OCI-LY1 (cell line): ENCODE measurements at regions not wholly inside any gene's neighbourhood (a gene's known extent, or its start where the extent isn't known, plus 50 kb on each side); places are given as distances from the start of the nearest gene placed in this dataset.

Experiments used
- EZH2 ChIP-seq: fragments of 200-600 bp; sonication (generic), shearing (Covaris generic); IDR thresholded peaks from 2 replicates; pipeline ENCODE4 v1.8.0; 2017; ENCODE audit warnings: borderline replicate concordance, mixed run types, mild to moderate bottlenecking, antibody characterized with exemption, low read length, moderate library complexity, mixed read lengths
- TF ChIP-seq, protein P1 (sequence below): fragments of 200-600 bp; sonication (generic), shearing (Covaris generic); IDR thresholded peaks from 2 replicates; pipeline ENCODE4 v1.5.1; 2017; ENCODE audit warnings: mild to moderate bottlenecking, antibody characterized with exemption, low read length, moderate library complexity, mixed read lengths

DNA sequence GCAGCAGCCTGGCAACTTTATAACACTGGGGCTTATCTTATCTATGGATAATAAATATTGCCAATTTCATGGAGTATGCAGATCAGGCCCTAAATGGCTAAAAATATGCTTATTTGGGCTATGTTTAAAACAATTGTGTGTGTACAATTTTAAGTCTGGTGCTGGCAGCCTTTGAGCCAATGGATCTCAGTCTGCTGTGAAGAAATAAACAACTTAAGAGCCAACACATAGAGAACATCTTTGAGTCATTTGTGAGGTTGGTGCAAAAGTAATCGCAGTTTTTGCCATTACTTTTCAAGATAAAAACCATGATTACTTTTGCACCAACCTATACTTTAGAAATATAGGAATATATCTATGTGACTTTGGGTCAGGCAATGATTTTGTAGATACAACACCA is 129.1 kb upstream of the CARMIL1 start:
- no peak for TF ChIP-seq EZH2
- TF ChIP-seq, protein P1, sequence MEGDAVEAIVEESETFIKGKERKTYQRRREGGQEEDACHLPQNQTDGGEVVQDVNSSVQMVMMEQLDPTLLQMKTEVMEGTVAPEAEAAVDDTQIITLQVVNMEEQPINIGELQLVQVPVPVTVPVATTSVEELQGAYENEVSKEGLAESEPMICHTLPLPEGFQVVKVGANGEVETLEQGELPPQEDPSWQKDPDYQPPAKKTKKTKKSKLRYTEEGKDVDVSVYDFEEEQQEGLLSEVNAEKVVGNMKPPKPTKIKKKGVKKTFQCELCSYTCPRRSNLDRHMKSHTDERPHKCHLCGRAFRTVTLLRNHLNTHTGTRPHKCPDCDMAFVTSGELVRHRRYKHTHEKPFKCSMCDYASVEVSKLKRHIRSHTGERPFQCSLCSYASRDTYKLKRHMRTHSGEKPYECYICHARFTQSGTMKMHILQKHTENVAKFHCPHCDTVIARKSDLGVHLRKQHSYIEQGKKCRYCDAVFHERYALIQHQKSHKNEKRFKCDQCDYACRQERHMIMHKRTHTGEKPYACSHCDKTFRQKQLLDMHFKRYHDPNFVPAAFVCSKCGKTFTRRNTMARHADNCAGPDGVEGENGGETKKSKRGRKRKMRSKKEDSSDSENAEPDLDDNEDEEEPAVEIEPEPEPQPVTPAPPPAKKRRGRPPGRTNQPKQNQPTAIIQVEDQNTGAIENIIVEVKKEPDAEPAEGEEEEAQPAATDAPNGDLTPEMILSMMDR = no peak
